Endothelial cell of umbilical vein (primary cell): ENCODE measurements at regions not wholly inside any gene's neighbourhood (a gene's known extent, or its start where the extent isn't known, plus 50 kb on each side); places are given as distances from the start of the nearest gene placed in this dataset.

ENCODE experiments used
- BruUV-seq: library from RNA; stranded (reverse); fragments of 400-500 nt; replicated peaks from 2 replicates; lab custom pipeline; 2021; lab: Mats Ljungman, UMichigan
- CTCF ChIA-PET: fragments of 300-600, 350-600 bp; sonication (Branson Sonifier 250); formaldehyde crosslinking; loops from one replicate; lab custom pipeline; 2021; ENCODE audit warnings: antibody characterized with exemption, inconsistent platforms; lab: Charles Lee
- POLR2A ChIA-PET: fragments of 300-600, 350-600 bp; sonication (Branson Sonifier 250); formaldehyde crosslinking; loops from one replicate; lab custom pipeline; 2021; ENCODE audit warnings: antibody characterized with exemption, inconsistent platforms; lab: Charles Lee
- DNase-seq: peaks from one replicate; pipeline ENCODE4 v3.0.0-alpha.2; 2011; ENCODE audit warnings: low read depth, low spot score
- FAIRE-seq: peaks from 2 replicates; lab custom pipeline; 2011; peaks lifted over from hg19 to GRCh38; lab: Jason Lieb, UNC
- H2AFZ ChIP-seq: 2 replicates; pipeline ENCODE4 v1.6.0; 2012; ENCODE audit warnings: low read depth, low read length, control low read depth, inconsistent platforms
- H3K27ac ChIP-seq: 2 replicates; pipeline ENCODE4 v1.5.1; 2011; ENCODE audit warnings: low read depth, mild to moderate bottlenecking, control low read depth, low read length, moderate library complexity; ENCODE audit not compliant: insufficient read depth
- H3K27me3 ChIP-seq, 2 experiments: 2 replicates each; pipeline versions ENCODE4 v1.6.0 to v1.6.1; 2011; ENCODE audit warnings: low read length in 2 of 2, mixed read lengths in 1 of 2; ENCODE audit not compliant: control insufficient read depth in 2 of 2, insufficient read depth in 2 of 2
- H3K36me3 ChIP-seq, 2 experiments: 2 replicates in 1 of 2; 3 replicates in 1 of 2; pipeline ENCODE4 v1.5.1; 2011; ENCODE audit warnings: low read length in 2 of 2, mild to moderate bottlenecking in 1 of 2, moderate library complexity in 1 of 2; ENCODE audit not compliant: control insufficient read depth in 2 of 2, insufficient read depth in 2 of 2; ENCODE audit errors: extremely low read depth in 1 of 2
- H3K4me1 ChIP-seq: 3 replicates; pipeline ENCODE4 v1.5.1; 2011; ENCODE audit warnings: mild to moderate bottlenecking, low read length; ENCODE audit not compliant: control insufficient read depth, insufficient read depth; ENCODE audit errors: extremely low read depth
- H3K4me2 ChIP-seq: 2 replicates; pipeline ENCODE4 v1.6.1; 2011; ENCODE audit warnings: low read length, control low read depth, mixed read lengths; ENCODE audit not compliant: insufficient read depth
- H3K4me3 ChIP-seq, 3 experiments: fragments of 200-600 bp in 1 of 3; sonication (generic), shearing (Covaris generic) in 1 of 3; replicated peaks in 1 of 3; 2 replicates each; pipeline ENCODE4 v1.5.1; 2011 to 2016; ENCODE audit warnings: control low read depth in 3 of 3, low read length in 3 of 3, mild to moderate bottlenecking in 2 of 3, inconsistent platforms in 1 of 3, low read depth in 1 of 3, moderate library complexity in 1 of 3; ENCODE audit not compliant: insufficient read depth in 1 of 3
- H3K79me2 ChIP-seq: 2 replicates; pipeline ENCODE4 v1.6.0; 2012; ENCODE audit warnings: low read length, inconsistent platforms; ENCODE audit not compliant: control insufficient read depth, insufficient read depth
- H3K9ac ChIP-seq: replicated peaks from 2 replicates; pipeline ENCODE3; 2011; ENCODE audit warnings: low read length, control low read depth; ENCODE audit not compliant: insufficient read depth; ENCODE audit errors: extremely low read depth
- H3K9me1 ChIP-seq: replicated peaks from 3 replicates; pipeline ENCODE4 v1.6.0; 2011; ENCODE audit warnings: mild to moderate bottlenecking, low read length; ENCODE audit not compliant: control insufficient read depth, insufficient read depth; ENCODE audit errors: extremely low read depth
- H3K9me3 ChIP-seq: replicated peaks from 2 replicates; pipeline ENCODE4 v1.5.1; 2012; ENCODE audit warnings: low read length, inconsistent platforms; ENCODE audit not compliant: control insufficient read depth, insufficient read depth
- H4K20me1 ChIP-seq: replicated peaks from 2 replicates; pipeline ENCODE3; 2011; ENCODE audit warnings: mild to moderate bottlenecking, low read length; ENCODE audit not compliant: control insufficient read depth, insufficient read depth; ENCODE audit errors: extremely low read depth
- CTCF ChIP-seq, 2 donors: IDR thresholded peaks; 1 replicate in 1 of 2; 2 replicates in 1 of 2; pipeline ENCODE4 v1.5.1; 2011; ENCODE audit warnings: low read length in 2 of 2, mild to moderate bottlenecking in 2 of 2, moderate library complexity in 2 of 2, control low read depth in 1 of 2, inconsistent platforms in 1 of 2, low read depth in 1 of 2; ENCODE audit not compliant: insufficient read depth in 1 of 2; ENCODE audit errors: extremely low read depth in 1 of 2
- EZH2 ChIP-seq: IDR thresholded peaks from 2 replicates; pipeline ENCODE4 v1.6.1; 2012; ENCODE audit warnings: borderline replicate concordance, low read depth, mild to moderate bottlenecking, moderate library complexity, low read length, inconsistent platforms; ENCODE audit not compliant: severe bottlenecking
- FOS ChIP-seq: IDR thresholded peaks from 2 replicates; pipeline ENCODE4 v1.6.1; 2011; ENCODE audit warnings: mild to moderate bottlenecking, low read length, moderate library complexity, borderline replicate concordance; ENCODE audit not compliant: insufficient read depth
- GATA2 ChIP-seq: IDR thresholded peaks from 2 replicates; pipeline ENCODE4 v1.7.0; 2011; ENCODE audit warnings: low read depth, mild to moderate bottlenecking, moderate library complexity, mixed read lengths, low read length; ENCODE audit not compliant: insufficient read length, insufficient read depth
- JUN ChIP-seq: IDR thresholded peaks from 2 replicates; pipeline ENCODE4 v1.6.1; 2011; ENCODE audit warnings: borderline replicate concordance, low read depth; ENCODE audit not compliant: insufficient read length, insufficient read depth
- MYC ChIP-seq: IDR thresholded peaks from one replicate; pipeline ENCODE4 v1.6.1; 2011; ENCODE audit warnings: mild to moderate bottlenecking, low read depth, low read length
- POLR2A ChIP-seq: IDR thresholded peaks from 2 replicates; pipeline ENCODE4 v1.6.1; 2012; ENCODE audit warnings: low read depth, mild to moderate bottlenecking, control low read depth, low read length
- POLR2AphosphoS5 ChIP-seq: IDR thresholded peaks from 2 replicates; pipeline ENCODE4 v1.6.1; 2012; ENCODE audit warnings: low read depth, mild to moderate bottlenecking, control low read depth, low read length, moderate library complexity; ENCODE audit not compliant: insufficient read depth
- dilution Hi-C: fragments of 300-500 bp; cut with MboI; formaldehyde crosslinking; loops from one replicate; pipeline ENCODE4 v1.15.0; 2019; ENCODE audit warnings: low sequenced_read_pairs; ENCODE audit not compliant: extremely low pct_ligation_motif_present
- intact Hi-C: fragments of 100-400 bp; cut with micrococcal nuclease; formaldehyde crosslinking; loops from one replicate; pipeline ENCODE4 v1.10.0; 2022
- TF ChIP-seq, protein P1 (sequence below): IDR thresholded peaks from 2 replicates; pipeline ENCODE4 v1.6.1; 2011; ENCODE audit not compliant: insufficient read depth, insufficient read length

GRCh38 chr2:220002699-220003098 lies 375.3 kb downstream of the SLC4A3 start:
- intact Hi-C loops (no loop called here), dilution Hi-C loops (no loop called here)
- no peaks in the 10 kb centered on the region for H4K20me1 ChIP-seq
- POLR2A ChIA-PET = no interaction called here
- H3K4me1 ChIP-seq = no peaks in the 10 kb centered on the region
- H3K4me2 ChIP-seq = no peak overlapping the region
- H3K9ac ChIP-seq = no peak overlapping the region
- no peak overlapping the region for H2AFZ ChIP-seq
- no peaks in the 10 kb centered on the region for H3K27me3 ChIP-seq
- BruUV-seq = no TSS peak
- no peak overlapping the region for H3K4me3 ChIP-seq
- CTCF ChIA-PET = no interaction called here
- H3K9me1 ChIP-seq = no peaks in the 10 kb centered on the region
- no peak overlapping the region for H3K27ac ChIP-seq
- DNase-seq (no peak), FAIRE-seq (no peak)
- H3K9me3 ChIP-seq = no peaks in the 10 kb centered on the region
- no peaks in the 10 kb centered on the region for H3K79me2 ChIP-seq
- TF ChIP-seq GATA2 = no peak
- TF ChIP-seq EZH2 = no peak
- TF ChIP-seq MYC = no peak
- TF ChIP-seq, protein P1, sequence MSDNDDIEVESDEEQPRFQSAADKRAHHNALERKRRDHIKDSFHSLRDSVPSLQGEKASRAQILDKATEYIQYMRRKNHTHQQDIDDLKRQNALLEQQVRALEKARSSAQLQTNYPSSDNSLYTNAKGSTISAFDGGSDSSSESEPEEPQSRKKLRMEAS = no peak
- TF ChIP-seq POLR2AphosphoS5 = no peak
- no peak for TF ChIP-seq FOS
- no peak for TF ChIP-seq CTCF (IDR thresholded peaks at IDR 0.05; ENCODE audit: extremely low read depth in 1 of 2, insufficient read depth in 1 of 2, low read depth in 1 of 2, low read length in 2 of 2)
- TF ChIP-seq POLR2A = no peak
- TF ChIP-seq JUN = no peak
- H3K36me3 ChIP-seq = no peaks in the 10 kb centered on the region
